ENCODE measurements at regions not wholly inside any gene's neighbourhood (a gene's known extent, or its start where the extent isn't known, plus 50 kb on each side); places are given as distances from the start of the nearest gene placed in this dataset.

DNA sequence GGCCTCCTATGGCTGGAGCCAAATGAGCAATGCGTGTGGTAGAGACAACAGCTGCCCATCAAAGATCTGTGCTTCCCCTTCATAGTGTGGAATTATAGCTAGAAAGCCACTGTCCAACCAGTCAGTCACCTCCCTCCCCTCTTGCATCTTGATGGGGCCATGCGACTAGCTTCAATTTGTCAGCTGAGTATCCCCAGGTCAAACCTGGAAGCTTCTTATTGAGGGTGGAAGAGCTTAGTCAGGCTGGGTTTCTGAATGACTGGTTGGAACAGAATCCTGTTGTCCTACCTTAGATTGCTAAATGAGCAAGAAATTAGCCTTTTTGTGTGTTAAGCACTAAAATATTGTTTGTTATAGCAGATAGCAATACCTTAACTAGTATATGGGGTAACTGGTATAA, 625.4 kb downstream of the PTPRC start:
- H3K36me3 Mint-ChIP-seq (ENCODE audit: insufficient read depth): no peaks in the 10 kb centered on the region
- H3K4me1 Mint-ChIP-seq (ENCODE audit: low read depth): no peaks in the 10 kb centered on the region
- no peak overlapping the region for H3K4me3 Mint-ChIP-seq (ENCODE audit: low read depth)
- no peaks in the 10 kb centered on the region for H3K27me3 Mint-ChIP-seq
- no peaks in the 10 kb centered on the region for H3K9me3 Mint-ChIP-seq (ENCODE audit: low read depth)
- no peak for DNase-seq (ENCODE audit: low spot score, unreplicated experiment)
- TF ChIP-seq, protein P1, sequence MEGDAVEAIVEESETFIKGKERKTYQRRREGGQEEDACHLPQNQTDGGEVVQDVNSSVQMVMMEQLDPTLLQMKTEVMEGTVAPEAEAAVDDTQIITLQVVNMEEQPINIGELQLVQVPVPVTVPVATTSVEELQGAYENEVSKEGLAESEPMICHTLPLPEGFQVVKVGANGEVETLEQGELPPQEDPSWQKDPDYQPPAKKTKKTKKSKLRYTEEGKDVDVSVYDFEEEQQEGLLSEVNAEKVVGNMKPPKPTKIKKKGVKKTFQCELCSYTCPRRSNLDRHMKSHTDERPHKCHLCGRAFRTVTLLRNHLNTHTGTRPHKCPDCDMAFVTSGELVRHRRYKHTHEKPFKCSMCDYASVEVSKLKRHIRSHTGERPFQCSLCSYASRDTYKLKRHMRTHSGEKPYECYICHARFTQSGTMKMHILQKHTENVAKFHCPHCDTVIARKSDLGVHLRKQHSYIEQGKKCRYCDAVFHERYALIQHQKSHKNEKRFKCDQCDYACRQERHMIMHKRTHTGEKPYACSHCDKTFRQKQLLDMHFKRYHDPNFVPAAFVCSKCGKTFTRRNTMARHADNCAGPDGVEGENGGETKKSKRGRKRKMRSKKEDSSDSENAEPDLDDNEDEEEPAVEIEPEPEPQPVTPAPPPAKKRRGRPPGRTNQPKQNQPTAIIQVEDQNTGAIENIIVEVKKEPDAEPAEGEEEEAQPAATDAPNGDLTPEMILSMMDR (IDR thresholded peaks at IDR 0.05; ENCODE audit: unreplicated experiment): no peak
- no peak overlapping the region for H3K27ac Mint-ChIP-seq

DNA sequence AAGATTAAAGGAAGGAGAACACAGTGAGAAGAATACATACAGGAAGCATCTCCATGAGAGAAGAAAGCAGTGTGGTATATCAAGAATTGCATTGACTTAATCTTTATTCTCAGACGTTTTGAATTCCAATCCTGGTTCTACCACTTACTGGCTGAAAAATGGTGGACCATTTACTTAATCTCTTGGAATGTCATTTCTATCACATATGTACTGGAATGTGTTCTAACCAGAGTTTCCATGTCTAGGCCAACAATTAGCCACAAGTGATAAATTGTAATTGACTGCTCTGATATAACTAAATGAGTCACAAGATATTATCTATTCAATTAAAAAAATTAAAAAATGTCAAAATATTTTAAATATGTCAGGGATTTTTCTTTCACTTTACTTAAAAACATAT, 626.1 kb downstream of the PTPRC start:
- Mint-ChIP-seq H3K27me3 (no peaks in the 10 kb centered on the region), H3K27ac (no peak overlapping the region), H3K4me3 (ENCODE audit: low read depth) (no peak overlapping the region), H3K9me3 (ENCODE audit: low read depth) (no peaks in the 10 kb centered on the region), H3K36me3 (ENCODE audit: insufficient read depth) (no peaks in the 10 kb centered on the region), H3K4me1 (ENCODE audit: low read depth) (no peaks in the 10 kb centered on the region)
- no peak for DNase-seq (ENCODE audit: low spot score, unreplicated experiment)
- TF ChIP-seq, protein P1 (IDR thresholded peaks at IDR 0.05; ENCODE audit: unreplicated experiment): no peak

DNA sequence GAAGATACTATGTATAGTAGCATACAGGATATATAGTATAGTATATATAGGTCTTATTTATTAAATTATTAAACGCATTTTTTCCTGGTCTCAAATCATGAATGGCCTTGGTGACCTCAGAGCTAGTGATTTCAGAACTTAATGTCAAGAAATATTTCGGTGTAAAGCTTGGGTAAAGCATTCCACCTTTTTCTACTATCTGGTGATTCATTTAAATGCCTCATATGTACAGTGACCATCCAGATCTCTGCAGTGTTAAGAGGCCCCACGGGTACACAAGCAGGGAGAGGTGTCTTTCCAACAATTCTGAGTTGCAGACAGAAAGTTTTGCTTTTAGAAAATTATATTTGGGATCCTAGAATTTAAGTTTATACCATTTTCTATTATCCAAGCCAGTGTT, 626.5 kb downstream of the PTPRC start:
- no peaks in the 10 kb centered on the region for H3K4me1 Mint-ChIP-seq (ENCODE audit: low read depth)
- H3K36me3 Mint-ChIP-seq (ENCODE audit: insufficient read depth): no peaks in the 10 kb centered on the region
- DNase-seq (ENCODE audit: low spot score, unreplicated experiment): no peak
- H3K4me3 Mint-ChIP-seq (ENCODE audit: low read depth): no peak overlapping the region
- no peaks in the 10 kb centered on the region for H3K27me3 Mint-ChIP-seq
- H3K9me3 Mint-ChIP-seq (ENCODE audit: low read depth): no peaks in the 10 kb centered on the region
- no peak overlapping the region for H3K27ac Mint-ChIP-seq
- TF ChIP-seq, protein P1 (IDR thresholded peaks at IDR 0.05; ENCODE audit: unreplicated experiment): no peak

DNA sequence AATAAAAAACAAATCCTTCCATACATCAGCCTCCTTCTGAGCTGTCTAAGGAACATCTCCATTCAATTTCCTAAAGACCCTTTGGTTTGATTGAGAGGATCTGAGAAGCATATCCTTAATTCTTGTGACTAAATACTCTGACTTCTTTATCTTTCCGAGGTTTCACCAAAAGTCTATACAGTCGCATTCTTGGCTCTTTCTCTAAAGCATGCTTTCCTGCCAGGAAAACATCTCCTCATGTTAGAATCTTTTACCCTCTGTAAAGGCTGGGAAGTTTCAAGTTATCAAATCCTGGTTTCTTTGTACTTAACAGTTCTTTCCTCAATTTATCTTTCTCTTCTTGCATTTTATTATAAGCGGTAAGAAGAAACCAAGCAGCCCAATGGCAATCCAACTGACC, 630.4 kb downstream of the PTPRC start:
- TF ChIP-seq, protein P1 (IDR thresholded peaks at IDR 0.05; ENCODE audit: unreplicated experiment): no peak
- Mint-ChIP-seq H3K27ac (no peak overlapping the region), H3K36me3 (ENCODE audit: insufficient read depth) (no peaks in the 10 kb centered on the region), H3K27me3 (no peaks in the 10 kb centered on the region), H3K9me3 (ENCODE audit: low read depth) (no peaks in the 10 kb centered on the region), H3K4me3 (ENCODE audit: low read depth) (no peak overlapping the region), H3K4me1 (ENCODE audit: low read depth) (peaks cover 5% of the 10 kb centered on the region)
- no peak for DNase-seq (ENCODE audit: low spot score, unreplicated experiment)

DNA sequence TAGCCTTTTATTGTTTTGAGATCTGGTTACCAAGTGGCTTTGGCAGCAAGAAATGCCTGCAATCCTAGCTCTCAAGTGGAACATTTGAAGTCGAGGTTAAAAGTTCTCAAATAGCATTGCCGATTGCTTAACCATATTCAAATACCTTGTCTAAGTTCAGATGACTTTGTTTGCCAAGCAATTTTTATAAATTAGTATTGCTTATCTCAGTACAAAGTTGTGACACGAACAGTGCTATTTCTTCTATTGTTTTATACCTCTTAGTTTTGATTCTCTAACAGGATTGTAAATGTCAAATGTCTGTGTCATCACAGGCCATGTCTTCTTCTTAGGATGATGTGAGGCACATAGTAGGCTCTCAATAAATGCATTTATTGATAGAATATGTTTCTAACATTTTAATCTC, 633.3 kb downstream of the PTPRC start:
- no peak for DNase-seq (ENCODE audit: low spot score, unreplicated experiment)
- Mint-ChIP-seq H3K27ac (no peak overlapping the region), H3K4me3 (ENCODE audit: low read depth) (no peak overlapping the region), H3K36me3 (ENCODE audit: insufficient read depth) (no peaks in the 10 kb centered on the region), H3K9me3 (ENCODE audit: low read depth) (peaks cover 3% of the 10 kb centered on the region), H3K4me1 (ENCODE audit: low read depth) (peaks cover 5% of the 10 kb centered on the region), H3K27me3 (no peaks in the 10 kb centered on the region)
- TF ChIP-seq, protein P1 (IDR thresholded peaks at IDR 0.05; ENCODE audit: unreplicated experiment): no peak
